HepG2 (cell line): ENCODE measurements at regions not wholly inside any gene's neighbourhood (a gene's known extent, or its start where the extent isn't known, plus 50 kb on each side); places are given as distances from the start of the nearest gene placed in this dataset.

Experiments used
- ATAC-seq: fragments of 200-7000 bp; cut with Tn5 transposase; 3 replicates; pipeline ENCODE4 v1.9.1; 2020; ENCODE audit warnings: mild to moderate bottlenecking, moderate library complexity
- BruUV-seq: library from RNA; stranded (reverse); fragments of 400-500 nt; replicated peaks from 2 replicates; lab custom pipeline; 2021; lab: Mats Ljungman, UMichigan
- CTCF ChIA-PET: fragments of 300-600 bp; formaldehyde crosslinking; extraction: SDS; loops from one replicate; lab custom pipeline; 2021; ENCODE audit warnings: low total read pairs, inconsistent platforms, low intra/inter-chr PET ratio; lab: Yijun Ruan, JAX
- POLR2A ChIA-PET: fragments of 350-600 bp; sonication (Branson Sonifier 250); formaldehyde crosslinking; loops from one replicate; lab custom pipeline; 2020; ENCODE audit warnings: antibody characterized with exemption, inconsistent platforms; lab: Yijun Ruan, JAX
- DNase-seq: peaks from one replicate; pipeline ENCODE4 v3.0.0-alpha.2; 2015; ENCODE audit warnings: low spot score
- FAIRE-seq: peaks from 3 replicates; lab custom pipeline; 2011; peaks lifted over from hg19 to GRCh38; lab: Jason Lieb, UNC
- H2AFZ ChIP-seq: one replicate; pipeline ENCODE4 v1.6.1; 2011; ENCODE audit warnings: low read length, inconsistent platforms
- H3K27ac ChIP-seq: fragments of 300-600 bp; 3 replicates; pipeline ENCODE4 v1.8.0; 2011; ENCODE audit warnings: mixed run types, mild to moderate bottlenecking, mixed read lengths, low read length, inconsistent platforms; ENCODE audit not compliant: insufficient read depth; ENCODE audit errors: extremely low read length
- H3K27me3 ChIP-seq, 2 experiments: fragments of 200-600 bp in 1 of 2; 2 replicates in 1 of 2; 3 replicates in 1 of 2; pipeline versions ENCODE4 v1.6.0 to v1.8.0; 2011; ENCODE audit warnings: low read length in 2 of 2, mild to moderate bottlenecking in 2 of 2, moderate library complexity in 2 of 2, inconsistent platforms in 1 of 2; ENCODE audit not compliant: insufficient read depth in 2 of 2, control insufficient read depth in 1 of 2
- H3K36me3 ChIP-seq, 2 experiments: fragments of 200-600 bp in 1 of 2; replicated peaks in 1 of 2; 2 replicates in 1 of 2; 3 replicates in 1 of 2; pipeline versions ENCODE4 v1.5.1 to v1.8.0; 2011; ENCODE audit warnings: low read length in 2 of 2, inconsistent platforms in 1 of 2; ENCODE audit not compliant: insufficient read depth in 2 of 2, control insufficient read depth in 1 of 2
- H3K4me1 ChIP-seq: 2 replicates; pipeline ENCODE4 v1.5.1; 2012; ENCODE audit warnings: low read length, inconsistent platforms; ENCODE audit not compliant: insufficient read depth
- H3K4me2 ChIP-seq: 2 replicates; pipeline ENCODE4 v1.6.0; 2011; ENCODE audit warnings: low read depth, low read length, inconsistent platforms
- H3K4me3 ChIP-seq, 3 experiments: fragments of 200-600 bp in 1 of 3; sonication (generic), shearing (Covaris generic) in 1 of 3; replicated peaks in 1 of 3; 2 replicates each; pipeline ENCODE4 v1.5.1; 2011 to 2016; ENCODE audit warnings: low read length in 3 of 3, inconsistent platforms in 2 of 3, low read depth in 2 of 3, mild to moderate bottlenecking in 2 of 3, control low read depth in 1 of 3, mixed read lengths in 1 of 3; ENCODE audit not compliant: insufficient read depth in 1 of 3
- H3K79me2 ChIP-seq: one replicate; pipeline ENCODE4 v1.6.1; 2011; ENCODE audit warnings: low read length, inconsistent platforms; ENCODE audit not compliant: insufficient read depth
- H3K9ac ChIP-seq: 2 replicates; pipeline ENCODE4 v1.6.0; 2011; ENCODE audit warnings: mild to moderate bottlenecking, low read depth, low read length, inconsistent platforms; ENCODE audit not compliant: insufficient read depth
- H3K9me3 ChIP-seq: 2 replicates; pipeline ENCODE4 v1.5.1; 2012; ENCODE audit warnings: mild to moderate bottlenecking, low read length
- H4K20me1 ChIP-seq: 2 replicates; pipeline ENCODE4 v1.6.0; 2011; ENCODE audit warnings: inconsistent platforms, mild to moderate bottlenecking, low read length, moderate library complexity; ENCODE audit not compliant: insufficient read depth
- CAMTA2 ChIP-seq: sonication (generic); formaldehyde crosslinking; IDR thresholded peaks from 2 replicates; pipeline ENCODE4 v1.4.0; 2020; ENCODE audit warnings: mild to moderate bottlenecking, missing genetic modification reagents, borderline replicate concordance
- CHCHD3 ChIP-seq: sonication (generic); formaldehyde crosslinking; IDR thresholded peaks from 2 replicates; pipeline ENCODE4 v1.8.0; 2022; ENCODE audit warnings: mild to moderate bottlenecking, missing genetic modification reagents, moderate library complexity
- MEF2D ChIP-seq: sonication (generic); formaldehyde crosslinking; IDR thresholded peaks from 2 replicates; pipeline ENCODE4 v1.5.1; 2020; ENCODE audit warnings: mild to moderate bottlenecking, missing genetic modification reagents
- PLRG1 ChIP-seq: fragments of 450-650 bp; conservative IDR thresholded peaks from 2 replicates; pipeline ENCODE4 v1.6.1; 2016
- WGBS: methylation state at CpG from one replicate; pipeline ENCODE4 v1.1.6; 2017; ENCODE audit warnings: low lambda C conversion rate; 5-methylcytosine and 5-hydroxymethylcytosine counted together
- in situ Hi-C: cut with HindIII; loops from 2 replicates; pipeline ENCODE4 v1.10.0; 2017; ENCODE audit warnings: low pct_unique_long_range_greater_than_20kb; ENCODE audit not compliant: extremely low pct_ligation_motif_present
- intact Hi-C: fragments of 100-400 bp; cut with micrococcal nuclease; formaldehyde crosslinking; loops from one replicate; pipeline ENCODE4 v1.10.0; 2022; ENCODE audit not compliant: unreplicated experiment
- TF ChIP-seq, protein P1 (sequence below): sonication (generic); formaldehyde crosslinking; IDR thresholded peaks from 2 replicates; pipeline ENCODE4 v1.4.0; 2020; ENCODE audit warnings: missing genetic modification reagents
- TF ChIP-seq, protein P2 (sequence below): sonication (generic); formaldehyde crosslinking; IDR thresholded peaks from 2 replicates; pipeline ENCODE4 v1.4.0; 2020; ENCODE audit warnings: missing genetic modification reagents, borderline replicate concordance
- TF ChIP-seq, protein P3 (sequence below), 2 experiments: fragments of 450-650 bp in 1 of 2; sonication (generic) in 1 of 2; formaldehyde crosslinking; IDR thresholded peaks; 2 replicates each; pipeline versions ENCODE4 v1.5.0 to v1.8.0; 2020 to 2022; ENCODE audit warnings: mild to moderate bottlenecking in 1 of 2, missing genetic modification reagents in 1 of 2

DNA sequence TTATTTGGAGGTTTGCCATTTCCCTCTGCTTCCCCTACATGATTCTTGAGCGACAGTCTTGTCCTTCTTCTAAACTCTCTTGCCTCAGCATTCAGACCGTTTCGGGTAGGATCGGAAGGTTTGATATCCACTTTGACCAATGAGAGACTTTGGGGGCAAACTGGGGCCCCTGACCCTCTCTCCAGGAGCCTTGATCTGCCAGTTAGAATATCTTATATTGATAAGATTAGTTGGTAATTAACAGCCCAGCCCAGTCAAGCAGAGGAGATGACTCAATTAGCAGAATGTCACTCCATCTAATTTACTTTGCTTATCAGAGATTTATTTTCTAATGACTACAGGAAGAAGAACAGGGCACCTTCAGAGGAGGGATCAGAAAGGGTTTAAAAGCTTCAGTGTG lies 532.8 kb downstream of the XYLT1 start:
- intact Hi-C loops (no loop called here), in situ Hi-C loops (no loop called here)
- no peak for DNase-seq
- no peak overlapping the region for H3K4me3 ChIP-seq
- no peaks in the 10 kb centered on the region for H3K36me3 ChIP-seq
- no peaks in the 10 kb centered on the region for H3K79me2 ChIP-seq
- no peak overlapping the region for H3K9ac ChIP-seq
- CTCF ChIA-PET: no interaction called here
- H3K27me3 ChIP-seq: peaks cover 2 to 6% of the 10 kb centered on the region in 2 experiments; a peak in 4 of 5 replicates
- no peaks in the 10 kb centered on the region for H3K4me1 ChIP-seq
- H3K4me2 ChIP-seq: no peak overlapping the region
- H4K20me1 ChIP-seq: no peaks in the 10 kb centered on the region
- H3K9me3 ChIP-seq: no peaks in the 10 kb centered on the region
- no peak for ATAC-seq
- no TSS peak for BruUV-seq
- 21% methylated on average over 4 of the region's 4 CpGs for WGBS
- POLR2A ChIA-PET: no interaction called here
- TF ChIP-seq MEF2D (CRISPR knock-in tag): no peak
- no peak for TF ChIP-seq PLRG1
- TF ChIP-seq, protein P1, sequence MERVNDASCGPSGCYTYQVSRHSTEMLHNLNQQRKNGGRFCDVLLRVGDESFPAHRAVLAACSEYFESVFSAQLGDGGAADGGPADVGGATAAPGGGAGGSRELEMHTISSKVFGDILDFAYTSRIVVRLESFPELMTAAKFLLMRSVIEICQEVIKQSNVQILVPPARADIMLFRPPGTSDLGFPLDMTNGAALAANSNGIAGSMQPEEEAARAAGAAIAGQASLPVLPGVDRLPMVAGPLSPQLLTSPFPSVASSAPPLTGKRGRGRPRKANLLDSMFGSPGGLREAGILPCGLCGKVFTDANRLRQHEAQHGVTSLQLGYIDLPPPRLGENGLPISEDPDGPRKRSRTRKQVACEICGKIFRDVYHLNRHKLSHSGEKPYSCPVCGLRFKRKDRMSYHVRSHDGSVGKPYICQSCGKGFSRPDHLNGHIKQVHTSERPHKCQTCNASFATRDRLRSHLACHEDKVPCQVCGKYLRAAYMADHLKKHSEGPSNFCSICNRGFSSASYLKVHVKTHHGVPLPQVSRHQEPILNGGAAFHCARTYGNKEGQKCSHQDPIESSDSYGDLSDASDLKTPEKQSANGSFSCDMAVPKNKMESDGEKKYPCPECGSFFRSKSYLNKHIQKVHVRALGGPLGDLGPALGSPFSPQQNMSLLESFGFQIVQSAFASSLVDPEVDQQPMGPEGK: no peak
- TF ChIP-seq, protein P2, sequence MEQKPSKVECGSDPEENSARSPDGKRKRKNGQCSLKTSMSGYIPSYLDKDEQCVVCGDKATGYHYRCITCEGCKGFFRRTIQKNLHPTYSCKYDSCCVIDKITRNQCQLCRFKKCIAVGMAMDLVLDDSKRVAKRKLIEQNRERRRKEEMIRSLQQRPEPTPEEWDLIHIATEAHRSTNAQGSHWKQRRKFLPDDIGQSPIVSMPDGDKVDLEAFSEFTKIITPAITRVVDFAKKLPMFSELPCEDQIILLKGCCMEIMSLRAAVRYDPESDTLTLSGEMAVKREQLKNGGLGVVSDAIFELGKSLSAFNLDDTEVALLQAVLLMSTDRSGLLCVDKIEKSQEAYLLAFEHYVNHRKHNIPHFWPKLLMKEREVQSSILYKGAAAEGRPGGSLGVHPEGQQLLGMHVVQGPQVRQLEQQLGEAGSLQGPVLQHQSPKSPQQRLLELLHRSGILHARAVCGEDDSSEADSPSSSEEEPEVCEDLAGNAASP (CRISPR knock-in tag): no peak
- TF ChIP-seq, protein P3, sequence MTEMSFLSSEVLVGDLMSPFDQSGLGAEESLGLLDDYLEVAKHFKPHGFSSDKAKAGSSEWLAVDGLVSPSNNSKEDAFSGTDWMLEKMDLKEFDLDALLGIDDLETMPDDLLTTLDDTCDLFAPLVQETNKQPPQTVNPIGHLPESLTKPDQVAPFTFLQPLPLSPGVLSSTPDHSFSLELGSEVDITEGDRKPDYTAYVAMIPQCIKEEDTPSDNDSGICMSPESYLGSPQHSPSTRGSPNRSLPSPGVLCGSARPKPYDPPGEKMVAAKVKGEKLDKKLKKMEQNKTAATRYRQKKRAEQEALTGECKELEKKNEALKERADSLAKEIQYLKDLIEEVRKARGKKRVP (CRISPR knock-in tag; IDR thresholded peaks at IDR 0.05): no peak
- TF ChIP-seq CAMTA2: no peak
- no peak for TF ChIP-seq CHCHD3 (CRISPR knock-in tag)
- no peak for FAIRE-seq
- H3K27ac ChIP-seq: no peak overlapping the region
- H2AFZ ChIP-seq: no peak overlapping the region
